ENCODE measurements at regions not wholly inside any gene's neighbourhood (a gene's known extent, or its start where the extent isn't known, plus 50 kb on each side); places are given as distances from the start of the nearest gene placed in this dataset.

- H3K36me3 Mint-ChIP-seq (ENCODE audit: low read depth): no peaks in the 10 kb centered on the region
- H3K9me3 ChIP-seq (ENCODE audit: control insufficient read depth, low read length): no peaks in the 10 kb centered on the region
- H3K9ac ChIP-seq (ENCODE audit: extremely low read depth, low read length, poor library complexity, severe bottlenecking): no peak overlapping the region
- no peak overlapping the region for H3K4me3 ChIP-seq (ENCODE audit: low read length)
- no peaks in the 10 kb centered on the region for H3K36me3 ChIP-seq (ENCODE audit: control insufficient read depth, insufficient read depth, low read length)
- WGBS, 2 experiments (ENCODE audit: insufficient coverage in 1 of 2, insufficient read length in 1 of 2): 96 to 100% methylated on average over 1 of the region's 1 CpG
- no peak overlapping the region for H3K27ac ChIP-seq (ENCODE audit: low read depth, low read length)
- H3K4me1 ChIP-seq (ENCODE audit: control insufficient read depth, insufficient read depth, low read length): no peaks in the 10 kb centered on the region
- H3K27me3 ChIP-seq (ENCODE audit: control insufficient read depth, insufficient read depth, low read length, poor library complexity, severe bottlenecking): no peaks in the 10 kb centered on the region
- no peak for TF ChIP-seq CTCF (conservative IDR thresholded peaks at IDR 0.05)
- no peak for DNase-seq
- H3K27ac Mint-ChIP-seq: no peak overlapping the region
- no peaks in the 10 kb centered on the region for H3K27me3 Mint-ChIP-seq (ENCODE audit: insufficient read depth)
- no peaks in the 10 kb centered on the region for H3K4me1 Mint-ChIP-seq
- H3K9me3 Mint-ChIP-seq: no peaks in the 10 kb centered on the region
- H3K4me3 Mint-ChIP-seq: no peak overlapping the region
Observed at GRCh38 chr5:99906776-99907175, 628.4 kb upstream of the FAM174A start.

GRCh38 chr5:99901972-99902371 is 633.2 kb upstream of the FAM174A start:
- no peak for TF ChIP-seq CTCF (conservative IDR thresholded peaks at IDR 0.05)
- H3K27ac ChIP-seq (ENCODE audit: low read depth, low read length): no peak overlapping the region
- H3K9ac ChIP-seq (ENCODE audit: extremely low read depth, low read length, poor library complexity, severe bottlenecking): no peak overlapping the region
- no peak overlapping the region for H3K4me3 Mint-ChIP-seq
- no peaks in the 10 kb centered on the region for H3K9me3 Mint-ChIP-seq
- no peaks in the 10 kb centered on the region for H3K4me1 ChIP-seq (ENCODE audit: control insufficient read depth, insufficient read depth, low read length)
- H3K27me3 Mint-ChIP-seq (ENCODE audit: insufficient read depth): no peaks in the 10 kb centered on the region
- H3K4me3 ChIP-seq (ENCODE audit: low read length): no peak overlapping the region
- no peaks in the 10 kb centered on the region for H3K27me3 ChIP-seq (ENCODE audit: control insufficient read depth, insufficient read depth, low read length, poor library complexity, severe bottlenecking)
- no peaks in the 10 kb centered on the region for H3K36me3 ChIP-seq (ENCODE audit: control insufficient read depth, insufficient read depth, low read length)
- H3K9me3 ChIP-seq (ENCODE audit: control insufficient read depth, low read length): no peaks in the 10 kb centered on the region
- H3K36me3 Mint-ChIP-seq (ENCODE audit: low read depth): no peaks in the 10 kb centered on the region
- no peak for DNase-seq
- no peaks in the 10 kb centered on the region for H3K4me1 Mint-ChIP-seq
- no peak overlapping the region for H3K27ac Mint-ChIP-seq

- no peak overlapping the region for H3K27ac ChIP-seq (ENCODE audit: low read depth, low read length)
- H3K27me3 ChIP-seq (ENCODE audit: control insufficient read depth, insufficient read depth, low read length, poor library complexity, severe bottlenecking): no peaks in the 10 kb centered on the region
- no peaks in the 10 kb centered on the region for H3K36me3 ChIP-seq (ENCODE audit: control insufficient read depth, insufficient read depth, low read length)
- H3K9me3 ChIP-seq (ENCODE audit: control insufficient read depth, low read length): no peaks in the 10 kb centered on the region
- no peaks in the 10 kb centered on the region for H3K9me3 Mint-ChIP-seq
- H3K4me1 ChIP-seq (ENCODE audit: control insufficient read depth, insufficient read depth, low read length): no peaks in the 10 kb centered on the region
- DNase-seq: no peak
- no peak overlapping the region for H3K4me3 ChIP-seq (ENCODE audit: low read length)
- no peak overlapping the region for H3K4me3 Mint-ChIP-seq
- no peak for TF ChIP-seq CTCF (conservative IDR thresholded peaks at IDR 0.05)
- no peak overlapping the region for H3K27ac Mint-ChIP-seq
- H3K9ac ChIP-seq (ENCODE audit: extremely low read depth, low read length, poor library complexity, severe bottlenecking): no peak overlapping the region
- no peaks in the 10 kb centered on the region for H3K36me3 Mint-ChIP-seq (ENCODE audit: low read depth)
- H3K27me3 Mint-ChIP-seq (ENCODE audit: insufficient read depth): no peaks in the 10 kb centered on the region
- 91% methylated on average over 1 of the region's 1 CpG; no CpG with 5 or more reads in 1 of the 2 experiments for WGBS, 2 experiments (ENCODE audit: insufficient coverage in 1 of 2, insufficient read length in 1 of 2)
- H3K4me1 Mint-ChIP-seq: no peaks in the 10 kb centered on the region
Observed at GRCh38 chr5:99900302-99900852, 634.8 kb upstream of the FAM174A start.

All from endodermal cell (in vitro differentiated cells).